ENCODE measurements at regions not wholly inside any gene's neighbourhood (a gene's known extent, or its start where the extent isn't known, plus 50 kb on each side); places are given as distances from the start of the nearest gene placed in this dataset.
A peak's percentile ranks its signal among the peaks of the same experiment; 100 is the strongest.

DNA sequence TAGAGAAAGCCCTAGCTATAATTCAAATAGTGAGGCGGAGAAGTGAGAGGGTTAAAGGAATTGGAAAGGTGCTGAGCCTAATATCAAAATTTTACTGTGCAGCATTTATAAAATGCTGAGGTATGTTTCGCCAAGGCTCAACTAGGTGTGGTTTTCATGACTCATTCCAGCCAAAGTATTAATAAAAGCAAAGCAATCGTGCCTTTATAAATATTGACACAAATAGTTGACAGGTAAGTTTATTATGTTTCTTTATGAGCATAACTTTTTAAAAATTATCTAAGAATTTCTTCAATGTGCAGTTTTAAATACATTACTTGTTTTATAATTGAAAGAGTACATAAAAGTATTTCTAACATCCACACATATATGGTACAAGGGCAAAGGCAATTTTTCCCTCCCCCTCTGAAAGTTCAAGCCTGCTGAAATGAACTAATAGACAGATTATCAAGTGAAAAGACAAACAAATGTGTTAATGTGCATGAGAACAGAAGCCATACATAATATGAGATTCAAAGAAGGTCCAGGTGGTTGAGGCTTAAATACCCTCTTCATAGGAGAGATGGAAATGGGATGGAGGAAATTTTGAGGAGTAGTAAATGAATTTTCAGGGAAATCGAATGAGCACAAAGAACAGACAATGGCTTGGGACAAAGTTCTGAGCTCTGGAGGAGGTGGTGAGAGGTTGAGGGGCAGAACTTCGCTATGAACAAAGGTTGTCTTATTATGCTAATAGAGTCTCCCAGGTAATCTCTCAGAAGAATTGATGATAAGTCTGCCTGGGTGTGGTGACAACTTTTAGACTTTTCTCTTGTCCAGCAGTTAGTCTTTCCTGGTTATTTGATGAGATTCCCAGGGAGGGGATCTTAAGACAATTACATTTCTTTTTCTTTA lies 326.5 kb downstream of the BUD13 start:
- H3K36me3 ChIP-seq (ENCODE audit: insufficient read depth), result peaks cover 16% of the 10 kb centered on the region
- peaks cover 5% of the 10 kb centered on the region for H3F3A ChIP-seq (replicated peaks; ENCODE audit: low read depth)

More for the DNA sequence above, 326.5 kb downstream of the BUD13 start:
- no peak overlapping the region for H2AFZ ChIP-seq
- Mint-ChIP-seq H3K4me1 (peaks cover 32% of the 10 kb centered on the region), H3K36me3 (ENCODE audit: low read depth) (peaks cover 57% of the 10 kb centered on the region), H3K27ac (peak overlapping the region; percentile 82; the same call in 1 of the 2 replicates), H3K27me3 (ENCODE audit: insufficient read depth, low read depth, poor library complexity) (peaks cover 8% of the 10 kb centered on the region), H3K4me3 (peak overlapping the region; percentile 52), H3K9me3 (peaks cover 56% of the 10 kb centered on the region)
- no peaks in the 10 kb centered on the region for H4K20me1 ChIP-seq (replicated peaks; ENCODE audit: insufficient read depth)
- no peaks in the 10 kb centered on the region for H3K27me3 ChIP-seq (ENCODE audit: insufficient read depth)
- DNase-seq (ENCODE audit: low spot score) (no peak), ATAC-seq (no peak)
- peaks cover 36% of the 10 kb centered on the region for H3K4me1 ChIP-seq (ENCODE audit: insufficient read depth)
- TF ChIP-seq NANOG (IDR thresholded peaks at IDR 0.05; ENCODE audit: borderline replicate concordance) (peak; percentile 58; the same call in 1 of the 2 replicates), JUNB (IDR thresholded peaks at IDR 0.05; ENCODE audit: unreplicated experiment) (no peak), POLR2AphosphoS5 (IDR thresholded peaks at IDR 0.05; ENCODE audit: low read depth) (no peak), STAT1 (IDR thresholded peaks at IDR 0.05; ENCODE audit: unreplicated experiment) (no peak)
- TF ChIP-seq, protein P1, sequence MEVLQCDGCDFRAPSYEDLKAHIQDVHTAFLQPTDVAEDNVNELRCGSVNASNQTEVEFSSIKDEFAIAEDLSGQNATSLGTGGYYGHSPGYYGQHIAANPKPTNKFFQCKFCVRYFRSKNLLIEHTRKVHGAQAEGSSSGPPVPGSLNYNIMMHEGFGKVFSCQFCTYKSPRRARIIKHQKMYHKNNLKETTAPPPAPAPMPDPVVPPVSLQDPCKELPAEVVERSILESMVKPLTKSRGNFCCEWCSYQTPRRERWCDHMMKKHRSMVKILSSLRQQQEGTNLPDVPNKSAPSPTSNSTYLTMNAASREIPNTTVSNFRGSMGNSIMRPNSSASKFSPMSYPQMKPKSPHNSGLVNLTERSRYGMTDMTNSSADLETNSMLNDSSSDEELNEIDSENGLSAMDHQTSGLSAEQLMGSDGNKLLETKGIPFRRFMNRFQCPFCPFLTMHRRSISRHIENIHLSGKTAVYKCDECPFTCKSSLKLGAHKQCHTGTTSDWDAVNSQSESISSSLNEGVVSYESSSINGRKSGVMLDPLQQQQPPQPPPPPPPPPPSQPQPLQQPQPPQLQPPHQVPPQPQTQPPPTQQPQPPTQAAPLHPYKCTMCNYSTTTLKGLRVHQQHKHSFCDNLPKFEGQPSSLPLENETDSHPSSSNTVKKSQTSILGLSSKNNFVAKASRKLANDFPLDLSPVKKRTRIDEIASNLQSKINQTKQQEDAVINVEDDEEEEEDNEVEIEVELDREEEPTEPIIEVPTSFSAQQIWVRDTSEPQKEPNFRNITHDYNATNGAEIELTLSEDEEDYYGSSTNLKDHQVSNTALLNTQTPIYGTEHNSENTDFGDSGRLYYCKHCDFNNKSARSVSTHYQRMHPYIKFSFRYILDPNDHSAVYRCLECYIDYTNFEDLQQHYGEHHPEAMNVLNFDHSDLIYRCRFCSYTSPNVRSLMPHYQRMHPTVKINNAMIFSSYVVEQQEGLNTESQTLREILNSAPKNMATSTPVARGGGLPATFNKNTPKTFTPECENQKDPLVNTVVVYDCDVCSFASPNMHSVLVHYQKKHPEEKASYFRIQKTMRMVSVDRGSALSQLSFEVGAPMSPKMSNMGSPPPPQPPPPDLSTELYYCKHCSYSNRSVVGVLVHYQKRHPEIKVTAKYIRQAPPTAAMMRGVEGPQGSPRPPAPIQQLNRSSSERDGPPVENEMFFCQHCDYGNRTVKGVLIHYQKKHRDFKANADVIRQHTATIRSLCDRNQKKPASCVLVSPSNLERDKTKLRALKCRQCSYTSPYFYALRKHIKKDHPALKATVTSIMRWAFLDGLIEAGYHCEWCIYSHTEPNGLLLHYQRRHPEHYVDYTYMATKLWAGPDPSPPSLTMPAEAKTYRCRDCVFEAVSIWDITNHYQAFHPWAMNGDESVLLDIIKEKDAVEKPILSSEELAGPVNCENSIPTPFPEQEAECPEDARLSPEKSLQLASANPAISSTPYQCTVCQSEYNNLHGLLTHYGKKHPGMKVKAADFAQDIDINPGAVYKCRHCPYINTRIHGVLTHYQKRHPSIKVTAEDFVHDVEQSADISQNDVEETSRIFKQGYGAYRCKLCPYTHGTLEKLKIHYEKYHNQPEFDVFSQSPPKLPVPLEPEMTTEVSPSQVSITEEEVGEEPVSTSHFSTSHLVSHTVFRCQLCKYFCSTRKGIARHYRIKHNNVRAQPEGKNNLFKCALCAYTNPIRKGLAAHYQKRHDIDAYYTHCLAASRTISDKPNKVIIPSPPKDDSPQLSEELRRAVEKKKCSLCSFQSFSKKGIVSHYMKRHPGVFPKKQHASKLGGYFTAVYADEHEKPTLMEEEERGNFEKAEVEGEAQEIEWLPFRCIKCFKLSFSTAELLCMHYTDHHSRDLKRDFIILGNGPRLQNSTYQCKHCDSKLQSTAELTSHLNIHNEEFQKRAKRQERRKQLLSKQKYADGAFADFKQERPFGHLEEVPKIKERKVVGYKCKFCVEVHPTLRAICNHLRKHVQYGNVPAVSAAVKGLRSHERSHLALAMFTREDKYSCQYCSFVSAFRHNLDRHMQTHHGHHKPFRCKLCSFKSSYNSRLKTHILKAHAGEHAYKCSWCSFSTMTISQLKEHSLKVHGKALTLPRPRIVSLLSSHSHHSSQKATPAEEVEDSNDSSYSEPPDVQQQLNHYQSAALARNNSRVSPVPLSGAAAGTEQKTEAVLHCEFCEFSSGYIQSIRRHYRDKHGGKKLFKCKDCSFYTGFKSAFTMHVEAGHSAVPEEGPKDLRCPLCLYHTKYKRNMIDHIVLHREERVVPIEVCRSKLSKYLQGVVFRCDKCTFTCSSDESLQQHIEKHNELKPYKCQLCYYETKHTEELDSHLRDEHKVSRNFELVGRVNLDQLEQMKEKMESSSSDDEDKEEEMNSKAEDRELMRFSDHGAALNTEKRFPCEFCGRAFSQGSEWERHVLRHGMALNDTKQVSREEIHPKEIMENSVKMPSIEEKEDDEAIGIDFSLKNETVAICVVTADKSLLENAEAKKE (CRISPR knock-in tag; IDR thresholded peaks at IDR 0.05), result 0 out of 2 replicates have a peak, but pooled peaks have one; percentile 1
- H3K79me2 ChIP-seq (replicated peaks; ENCODE audit: insufficient read depth), result peaks cover 29% of the 10 kb centered on the region
- peak overlapping the region; percentile 60 for H3K4me2 ChIP-seq
- H3K9me2 ChIP-seq (ENCODE audit: insufficient read depth), result no peaks in the 10 kb centered on the region
- H3K4me3 ChIP-seq, result peak overlapping the region; percentile 14
- peak overlapping the region; percentile 56; the same call in 1 of the 2 replicates for H3K27ac ChIP-seq (ENCODE audit: low read depth)
